ENCODE measurements at regions not wholly inside any gene's neighbourhood (a gene's known extent, or its start where the extent isn't known, plus 50 kb on each side); places are given as distances from the start of the nearest gene placed in this dataset.

DNA sequence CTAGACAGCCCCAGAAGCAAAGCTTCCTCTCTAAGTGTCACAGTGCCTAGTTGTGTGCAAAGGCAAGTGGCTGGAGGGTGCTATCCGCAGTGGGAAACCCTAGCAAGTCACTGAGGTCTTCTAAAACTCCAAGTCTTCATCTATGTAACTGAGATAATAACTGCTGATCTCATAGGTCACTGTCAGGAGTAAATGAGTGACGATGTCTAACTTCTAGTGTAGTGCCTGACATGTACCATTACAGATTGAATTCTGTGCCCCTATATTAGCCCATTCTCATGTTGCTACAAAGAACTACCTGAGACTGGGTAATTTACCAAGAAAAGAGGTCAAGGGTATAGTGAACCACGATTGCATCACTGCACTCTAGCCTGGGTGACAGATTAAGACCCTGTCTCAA is 253.5 kb upstream of the JARID2 start:
- Mint-ChIP-seq H3K27me3 (no peaks in the 10 kb centered on the region), H3K4me1 (ENCODE audit: low read depth) (no peaks in the 10 kb centered on the region), H3K4me3 (ENCODE audit: low read depth) (no peak overlapping the region), H3K9me3 (ENCODE audit: low read depth) (no peaks in the 10 kb centered on the region), H3K36me3 (ENCODE audit: insufficient read depth) (no peaks in the 10 kb centered on the region), H3K27ac (no peak overlapping the region)
- no peak for DNase-seq (ENCODE audit: low spot score, unreplicated experiment)
- no peak for TF ChIP-seq CTCF (IDR thresholded peaks at IDR 0.05; ENCODE audit: unreplicated experiment)

GRCh38 chr6:14995208-14995607 is 250.7 kb upstream of the JARID2 start:
- DNase-seq (ENCODE audit: low spot score, unreplicated experiment) = no peak
- no peaks in the 10 kb centered on the region for H3K27me3 Mint-ChIP-seq
- no peaks in the 10 kb centered on the region for H3K36me3 Mint-ChIP-seq (ENCODE audit: insufficient read depth)
- no peak overlapping the region for H3K27ac Mint-ChIP-seq
- H3K9me3 Mint-ChIP-seq (ENCODE audit: low read depth) = no peaks in the 10 kb centered on the region
- no peak for TF ChIP-seq CTCF (IDR thresholded peaks at IDR 0.05; ENCODE audit: unreplicated experiment)
- no peak overlapping the region for H3K4me3 Mint-ChIP-seq (ENCODE audit: low read depth)
- H3K4me1 Mint-ChIP-seq (ENCODE audit: low read depth) = no peaks in the 10 kb centered on the region

GRCh38 chr6:14995966-14996602 is 249.8 kb upstream of the JARID2 start:
- Mint-ChIP-seq H3K4me1 (ENCODE audit: low read depth) (no peaks in the 10 kb centered on the region), H3K27me3 (no peaks in the 10 kb centered on the region), H3K4me3 (ENCODE audit: low read depth) (no peak overlapping the region), H3K9me3 (ENCODE audit: low read depth) (no peaks in the 10 kb centered on the region), H3K27ac (no peak overlapping the region), H3K36me3 (ENCODE audit: insufficient read depth) (no peaks in the 10 kb centered on the region)
- no peak for TF ChIP-seq CTCF (IDR thresholded peaks at IDR 0.05; ENCODE audit: unreplicated experiment)
- DNase-seq (ENCODE audit: low spot score, unreplicated experiment) = no peak

DNA sequence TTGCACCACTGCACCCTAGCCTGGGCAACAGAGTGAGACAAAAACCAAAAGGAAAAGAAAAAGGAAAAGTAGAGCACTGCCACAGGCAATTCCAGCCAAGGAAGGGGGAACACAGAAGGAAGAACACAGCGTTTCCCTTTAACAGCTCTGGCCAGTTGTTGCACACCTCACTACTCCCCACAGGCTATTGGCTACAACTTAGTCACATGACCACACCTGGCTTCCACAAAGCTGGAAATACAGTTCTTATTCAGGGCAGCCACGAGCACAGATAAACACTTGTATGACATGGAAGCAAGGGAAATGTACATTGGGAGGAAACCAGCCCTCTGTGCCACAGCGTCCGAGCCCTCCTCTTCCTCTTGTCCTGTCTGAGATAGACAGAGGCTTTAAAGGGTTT is 249.0 kb upstream of the JARID2 start:
- Mint-ChIP-seq H3K9me3 (ENCODE audit: low read depth) (no peaks in the 10 kb centered on the region), H3K36me3 (ENCODE audit: insufficient read depth) (no peaks in the 10 kb centered on the region), H3K4me1 (ENCODE audit: low read depth) (no peaks in the 10 kb centered on the region), H3K27ac (no peak overlapping the region), H3K4me3 (ENCODE audit: low read depth) (no peak overlapping the region), H3K27me3 (no peaks in the 10 kb centered on the region)
- no peak for DNase-seq (ENCODE audit: low spot score, unreplicated experiment)
- TF ChIP-seq CTCF (IDR thresholded peaks at IDR 0.05; ENCODE audit: unreplicated experiment) = no peak

DNA sequence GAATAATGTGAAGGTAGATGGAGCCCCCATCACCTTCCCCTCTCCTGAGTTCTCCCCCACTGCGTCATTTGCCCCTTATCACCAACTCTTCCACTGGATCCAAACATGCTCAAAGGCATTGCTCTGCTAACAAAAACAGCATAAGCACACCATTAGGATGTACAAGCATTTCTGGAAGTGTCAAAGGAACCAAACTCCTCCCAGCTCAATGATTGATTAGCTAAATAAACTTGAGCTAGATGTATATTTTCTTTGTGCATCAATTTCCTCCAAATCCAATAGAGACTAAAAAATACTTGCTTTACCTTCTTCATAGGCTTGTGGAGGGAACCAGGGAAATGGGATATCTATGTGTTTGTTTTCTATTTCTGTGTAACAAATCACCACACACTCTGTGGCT is 248.4 kb upstream of the JARID2 start:
- no peaks in the 10 kb centered on the region for H3K27me3 Mint-ChIP-seq
- TF ChIP-seq CTCF (IDR thresholded peaks at IDR 0.05; ENCODE audit: unreplicated experiment) = no peak
- H3K27ac Mint-ChIP-seq = no peak overlapping the region
- no peak for DNase-seq (ENCODE audit: low spot score, unreplicated experiment)
- H3K9me3 Mint-ChIP-seq (ENCODE audit: low read depth) = no peaks in the 10 kb centered on the region
- H3K36me3 Mint-ChIP-seq (ENCODE audit: insufficient read depth) = no peaks in the 10 kb centered on the region
- H3K4me3 Mint-ChIP-seq (ENCODE audit: low read depth) = no peak overlapping the region
- no peaks in the 10 kb centered on the region for H3K4me1 Mint-ChIP-seq (ENCODE audit: low read depth)

Data from progenitor cell of endocrine pancreas (in vitro differentiated cells).